CD14-positive monocyte (primary cell): ENCODE measurements at regions not wholly inside any gene's neighbourhood (a gene's known extent, or its start where the extent isn't known, plus 50 kb on each side); places are given as distances from the start of the nearest gene placed in this dataset.

Source experiments
- DNase-seq, 3 donors: peaks; one replicate each; pipeline ENCODE4 v3.0.0-alpha.2; 2011 to 2022
- H2AFZ ChIP-seq: 2 replicates; pipeline ENCODE4 v1.6.0; 2012; ENCODE audit warnings: mild to moderate bottlenecking, low read depth, low read length, inconsistent platforms; ENCODE audit not compliant: insufficient read depth, poor library complexity, severe bottlenecking
- H3K27ac ChIP-seq, 2 donors: 1 replicate in 1 of 2; 2 replicates in 1 of 2; pipeline ENCODE4 v1.5.1; 2012 to 2013; ENCODE audit warnings: low read length in 2 of 2, control low read depth in 1 of 2, inconsistent platforms in 1 of 2, low read depth in 1 of 2, mild to moderate bottlenecking in 1 of 2
- H3K27me3 ChIP-seq, 2 donors: one replicate each; pipeline versions ENCODE4 v1.6.0 to v1.6.1; 2011 to 2013; ENCODE audit warnings: low read length in 2 of 2; ENCODE audit not compliant: control insufficient read depth in 2 of 2, insufficient read depth in 2 of 2
- H3K36me3 ChIP-seq, 2 donors: replicated peaks in 1 of 2; 1 replicate in 1 of 2; 2 replicates in 1 of 2; pipeline versions ENCODE4 v1.5.1 to v1.6.1; 2012 to 2013; ENCODE audit warnings: low read length in 2 of 2, control low read depth in 1 of 2, inconsistent platforms in 1 of 2, mild to moderate bottlenecking in 1 of 2; ENCODE audit not compliant: insufficient read depth in 2 of 2, control insufficient read depth in 1 of 2
- H3K4me1 ChIP-seq, 2 donors: 1 replicate in 1 of 2; 2 replicates in 1 of 2; pipeline versions ENCODE4 v1.5.1 to v1.6.1; 2012 to 2013; ENCODE audit warnings: low read length in 2 of 2, control low read depth in 1 of 2, inconsistent platforms in 1 of 2, mild to moderate bottlenecking in 1 of 2, moderate library complexity in 1 of 2; ENCODE audit not compliant: insufficient read depth in 2 of 2, control insufficient read depth in 1 of 2
- H3K4me2 ChIP-seq: replicated peaks from 2 replicates; pipeline ENCODE3; 2012; ENCODE audit warnings: low read length, moderate library complexity, mild to moderate bottlenecking; ENCODE audit not compliant: poor library complexity, severe bottlenecking; ENCODE audit errors: extremely low read depth
- H3K4me3 ChIP-seq, 3 experiments: fragments of 200-600 bp in 1 of 3; sonication (generic) in 1 of 3; replicated peaks in 1 of 3; 1 replicate in 2 of 3; 2 replicates in 1 of 3; pipeline ENCODE4 v1.5.1; 2011 to 2013; ENCODE audit warnings: low read length in 3 of 3, mild to moderate bottlenecking in 3 of 3, control low read depth in 2 of 3, low read depth in 2 of 3, inconsistent platforms in 1 of 3, moderate library complexity in 1 of 3
- H3K79me2 ChIP-seq: 2 replicates; pipeline ENCODE4 v1.6.0; 2012; ENCODE audit warnings: mild to moderate bottlenecking, control low read depth, inconsistent platforms, low read length, moderate library complexity; ENCODE audit not compliant: insufficient read depth
- H3K9ac ChIP-seq: 2 replicates; pipeline ENCODE4 v1.6.0; 2017; ENCODE audit warnings: low read length, mild to moderate bottlenecking; ENCODE audit not compliant: insufficient read depth, poor library complexity, severe bottlenecking
- H3K9me3 ChIP-seq, 2 donors: replicated peaks in 1 of 2; 1 replicate in 1 of 2; 2 replicates in 1 of 2; pipeline versions ENCODE4 v1.5.1 to v1.6.1; 2012 to 2013; ENCODE audit warnings: low read length in 2 of 2, control low read depth in 1 of 2; ENCODE audit not compliant: control insufficient read depth in 1 of 2, insufficient read depth in 1 of 2
- H4K20me1 ChIP-seq: 2 replicates; pipeline ENCODE4 v1.6.0; 2012; ENCODE audit warnings: mild to moderate bottlenecking, low read length, control low read depth, moderate library complexity; ENCODE audit not compliant: insufficient read depth
- H3K27ac Mint-ChIP-seq, 7 donors: one replicate each; pipeline ENCODE4 v1.8.0; 2020; ENCODE audit warnings: mild to moderate bottlenecking in 7 of 7, mixed read lengths in 7 of 7, moderate library complexity in 6 of 7, inconsistent platforms in 2 of 7
- H3K27me3 Mint-ChIP-seq, 3 donors: one replicate each; pipeline ENCODE4 v1.8.0; 2021 to 2022; ENCODE audit warnings: low read depth in 3 of 3, mild to moderate bottlenecking in 3 of 3, mixed read lengths in 3 of 3, moderate library complexity in 3 of 3, inconsistent platforms in 1 of 3
- H3K36me3 Mint-ChIP-seq, 2 donors: one replicate each; pipeline ENCODE4 v1.8.0; 2020; ENCODE audit warnings: mixed read lengths in 2 of 2, inconsistent platforms in 1 of 2, mild to moderate bottlenecking in 1 of 2
- H3K4me1 Mint-ChIP-seq: one replicate; pipeline ENCODE4 v1.8.0; 2020; ENCODE audit warnings: mild to moderate bottlenecking, mixed read lengths
- H3K4me3 Mint-ChIP-seq, 2 donors: one replicate each; pipeline ENCODE4 v1.8.0; 2020; ENCODE audit warnings: mild to moderate bottlenecking in 2 of 2, mixed read lengths in 2 of 2, moderate library complexity in 1 of 2
- H3K9me3 Mint-ChIP-seq, 7 donors: one replicate each; pipeline ENCODE4 v1.8.0; 2020 to 2022; ENCODE audit warnings: mixed read lengths in 7 of 7, mild to moderate bottlenecking in 6 of 7, moderate library complexity in 6 of 7, inconsistent platforms in 2 of 7
- WGBS: methylation state at CpG from one replicate; pipeline ENCODE4 v1.1.5; 2013; ENCODE audit warnings: missing lambda C conversion rate; ENCODE audit not compliant: insufficient coverage; 5-methylcytosine and 5-hydroxymethylcytosine counted together
- intact Hi-C, 2 donors: fragments of 100-400 bp; cut with micrococcal nuclease; formaldehyde crosslinking; loops; one replicate each; pipeline versions ENCODE4 v1.15.0 to v1.15.1; 2023
- TF ChIP-seq, protein P1 (sequence below): fragments of 200-600 bp; IDR thresholded peaks from one replicate; pipeline ENCODE4 v1.8.0; 2022; ENCODE audit warnings: antibody characterized with exemption, mild to moderate bottlenecking

DNA sequence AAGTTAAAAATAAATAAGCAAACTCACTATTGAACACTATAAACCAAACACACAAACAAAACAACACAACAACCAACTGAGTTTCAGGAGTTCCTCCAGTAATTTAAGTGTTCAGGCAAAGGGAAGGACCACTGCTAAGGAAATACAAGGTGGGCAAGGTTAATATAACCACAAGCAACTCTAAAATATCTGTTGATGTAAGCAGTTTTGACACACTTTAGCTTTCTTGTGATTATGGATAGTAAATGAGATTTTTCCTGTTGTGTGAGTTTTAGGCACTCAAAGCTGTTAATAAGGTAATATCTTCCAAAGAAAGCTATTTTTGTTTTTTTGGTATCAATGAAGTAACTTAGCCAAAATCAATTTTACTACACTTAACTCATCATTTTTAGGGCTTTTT is 839.1 kb upstream of the FOXG1 start:
- intact Hi-C loops, result no loop called here
- TF ChIP-seq, protein P1, sequence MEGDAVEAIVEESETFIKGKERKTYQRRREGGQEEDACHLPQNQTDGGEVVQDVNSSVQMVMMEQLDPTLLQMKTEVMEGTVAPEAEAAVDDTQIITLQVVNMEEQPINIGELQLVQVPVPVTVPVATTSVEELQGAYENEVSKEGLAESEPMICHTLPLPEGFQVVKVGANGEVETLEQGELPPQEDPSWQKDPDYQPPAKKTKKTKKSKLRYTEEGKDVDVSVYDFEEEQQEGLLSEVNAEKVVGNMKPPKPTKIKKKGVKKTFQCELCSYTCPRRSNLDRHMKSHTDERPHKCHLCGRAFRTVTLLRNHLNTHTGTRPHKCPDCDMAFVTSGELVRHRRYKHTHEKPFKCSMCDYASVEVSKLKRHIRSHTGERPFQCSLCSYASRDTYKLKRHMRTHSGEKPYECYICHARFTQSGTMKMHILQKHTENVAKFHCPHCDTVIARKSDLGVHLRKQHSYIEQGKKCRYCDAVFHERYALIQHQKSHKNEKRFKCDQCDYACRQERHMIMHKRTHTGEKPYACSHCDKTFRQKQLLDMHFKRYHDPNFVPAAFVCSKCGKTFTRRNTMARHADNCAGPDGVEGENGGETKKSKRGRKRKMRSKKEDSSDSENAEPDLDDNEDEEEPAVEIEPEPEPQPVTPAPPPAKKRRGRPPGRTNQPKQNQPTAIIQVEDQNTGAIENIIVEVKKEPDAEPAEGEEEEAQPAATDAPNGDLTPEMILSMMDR, result no peak
- Mint-ChIP-seq H3K4me3 (no peak overlapping the region), H3K27ac (no peak overlapping the region), H3K36me3 (no peaks in the 10 kb centered on the region), H3K27me3 (no peaks in the 10 kb centered on the region), H3K9me3 (peaks cover 0 to 2% (median 0%) of the 10 kb centered on the region in 7 donors), H3K4me1 (no peaks in the 10 kb centered on the region)
- no peak overlapping the region for H3K27ac ChIP-seq
- H3K4me3 ChIP-seq, result no peak overlapping the region
- no peaks in the 10 kb centered on the region for H4K20me1 ChIP-seq
- no peaks in the 10 kb centered on the region for H3K79me2 ChIP-seq
- no peak for DNase-seq
- H3K36me3 ChIP-seq, result no peaks in the 10 kb centered on the region
- no peaks in the 10 kb centered on the region for H3K4me1 ChIP-seq
- H3K4me2 ChIP-seq, result no peak overlapping the region
- H3K27me3 ChIP-seq, result no peaks in the 10 kb centered on the region
- H3K9me3 ChIP-seq, result no peaks in the 10 kb centered on the region
- H3K9ac ChIP-seq, result no peak overlapping the region
- no peak overlapping the region for H2AFZ ChIP-seq

DNA sequence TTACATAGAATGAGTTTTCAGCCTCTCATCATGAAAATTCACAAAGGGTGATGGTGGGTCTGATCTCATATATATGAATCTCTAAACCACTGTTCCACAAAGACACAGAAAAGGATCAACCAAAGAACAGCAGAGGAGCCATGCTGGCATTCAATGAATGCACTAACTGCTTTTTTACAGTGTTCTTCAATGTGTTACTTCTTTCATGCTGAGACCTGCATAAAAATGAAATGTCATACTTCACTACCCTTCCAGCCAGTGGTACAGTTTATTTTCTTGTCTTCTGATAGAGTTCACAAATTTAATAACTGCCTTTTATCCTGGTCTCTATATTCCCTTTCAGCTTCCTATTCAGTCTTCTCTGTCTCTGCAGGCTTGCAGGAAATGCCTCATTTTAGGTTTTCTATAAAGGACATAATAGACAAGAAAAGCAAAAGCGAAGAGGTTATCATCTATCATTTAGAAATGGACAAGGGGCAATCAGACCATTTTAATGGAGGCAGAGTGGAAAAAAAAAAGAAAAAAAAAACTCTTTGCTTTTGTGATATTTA is 836.7 kb upstream of the FOXG1 start:
- H3K4me1 Mint-ChIP-seq, result no peaks in the 10 kb centered on the region
- intact Hi-C loops, result no loop called here
- Histone ChIP-seq H3K9me3 (no peaks in the 10 kb centered on the region), H3K4me2 (no peak overlapping the region), H3K27ac (no peak overlapping the region), H3K4me3 (no peak overlapping the region), H3K4me1 (no peaks in the 10 kb centered on the region), H3K27me3 (no peaks in the 10 kb centered on the region), H2AFZ (no peak overlapping the region), H3K36me3 (no peaks in the 10 kb centered on the region), H3K79me2 (no peaks in the 10 kb centered on the region), H4K20me1 (no peaks in the 10 kb centered on the region), H3K9ac (no peak overlapping the region)
- peaks cover 0 to 2% (median 0%) of the 10 kb centered on the region in 7 donors for H3K9me3 Mint-ChIP-seq
- no peaks in the 10 kb centered on the region for H3K36me3 Mint-ChIP-seq
- no peaks in the 10 kb centered on the region for H3K27me3 Mint-ChIP-seq
- WGBS, result 67% methylated on average over 1 of the region's 1 CpG
- no peak overlapping the region for H3K27ac Mint-ChIP-seq
- TF ChIP-seq, protein P1, result no peak
- DNase-seq, result no peak
- no peak overlapping the region for H3K4me3 Mint-ChIP-seq
